ENCODE measurements at regions not wholly inside any gene's neighbourhood (a gene's known extent, or its start where the extent isn't known, plus 50 kb on each side); places are given as distances from the start of the nearest gene placed in this dataset.

DNA sequence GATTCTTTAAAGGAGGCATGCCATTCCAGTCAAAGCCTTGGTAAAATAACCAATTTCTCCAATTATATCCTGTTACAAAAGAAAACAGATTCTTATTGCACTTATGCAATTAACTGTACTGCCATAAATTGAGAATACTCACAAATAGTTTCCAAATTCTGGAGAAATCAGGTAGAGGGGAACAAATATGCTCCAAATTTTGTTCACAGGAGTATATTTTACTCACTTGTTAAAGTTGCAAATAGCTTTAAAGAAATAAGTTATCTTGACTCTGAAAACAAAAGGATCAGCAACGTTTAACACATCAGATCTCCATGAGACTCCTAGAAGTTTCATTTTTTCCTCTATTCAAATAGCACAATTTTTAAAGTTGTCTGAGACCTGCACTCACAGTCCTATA is 712.1 kb upstream of the ARRDC4 start:
- TF ChIP-seq, protein P1, sequence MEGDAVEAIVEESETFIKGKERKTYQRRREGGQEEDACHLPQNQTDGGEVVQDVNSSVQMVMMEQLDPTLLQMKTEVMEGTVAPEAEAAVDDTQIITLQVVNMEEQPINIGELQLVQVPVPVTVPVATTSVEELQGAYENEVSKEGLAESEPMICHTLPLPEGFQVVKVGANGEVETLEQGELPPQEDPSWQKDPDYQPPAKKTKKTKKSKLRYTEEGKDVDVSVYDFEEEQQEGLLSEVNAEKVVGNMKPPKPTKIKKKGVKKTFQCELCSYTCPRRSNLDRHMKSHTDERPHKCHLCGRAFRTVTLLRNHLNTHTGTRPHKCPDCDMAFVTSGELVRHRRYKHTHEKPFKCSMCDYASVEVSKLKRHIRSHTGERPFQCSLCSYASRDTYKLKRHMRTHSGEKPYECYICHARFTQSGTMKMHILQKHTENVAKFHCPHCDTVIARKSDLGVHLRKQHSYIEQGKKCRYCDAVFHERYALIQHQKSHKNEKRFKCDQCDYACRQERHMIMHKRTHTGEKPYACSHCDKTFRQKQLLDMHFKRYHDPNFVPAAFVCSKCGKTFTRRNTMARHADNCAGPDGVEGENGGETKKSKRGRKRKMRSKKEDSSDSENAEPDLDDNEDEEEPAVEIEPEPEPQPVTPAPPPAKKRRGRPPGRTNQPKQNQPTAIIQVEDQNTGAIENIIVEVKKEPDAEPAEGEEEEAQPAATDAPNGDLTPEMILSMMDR (IDR thresholded peaks at IDR 0.05): no peak
- no peak for TF ChIP-seq POLR2A (IDR thresholded peaks at IDR 0.05)

Data from heart left ventricle (tissue), 13 donors.